ENCODE measurements at regions not wholly inside any gene's neighbourhood (a gene's known extent, or its start where the extent isn't known, plus 50 kb on each side); places are given as distances from the start of the nearest gene placed in this dataset.

DNA sequence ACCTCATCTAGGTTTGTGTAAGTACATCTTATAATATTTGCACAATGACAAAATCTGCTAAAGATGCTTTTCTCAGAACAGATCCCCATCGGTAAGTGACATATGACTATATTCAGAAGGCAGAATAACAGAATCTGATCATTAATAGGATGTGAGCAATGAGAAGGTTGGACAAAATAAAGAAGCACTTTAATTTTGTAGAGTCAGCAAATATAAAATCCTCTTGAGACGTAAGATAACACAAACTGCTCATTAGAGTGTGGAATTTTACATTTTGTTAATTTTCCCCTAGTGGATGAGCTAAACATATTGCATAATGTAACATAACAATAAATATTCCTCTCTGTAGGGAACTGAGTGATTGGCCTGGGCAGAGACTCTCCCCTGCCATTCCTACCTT lies 658.4 kb upstream of the ZP4 start:
- WGBS (ENCODE audit: insufficient coverage, low coverage, missing lambda C conversion rate), result 0% methylated on average over 2 of the region's 2 CpGs
- POLR2A ChIA-PET, result no interaction called here
- Histone ChIP-seq H4K20me1 (replicated peaks; ENCODE audit: control insufficient read depth, insufficient read depth, low read length) (no peaks in the 10 kb centered on the region), H3K9me3 (replicated peaks; ENCODE audit: control insufficient read depth, insufficient read depth, low read depth, low read length) (peaks cover 2% of the 10 kb centered on the region; the same call in 1 of the 2 replicates), H3K27me3 (ENCODE audit: control insufficient read depth in 2 of 2, insufficient read depth in 2 of 2, low read length in 2 of 2) (no peaks in the 10 kb centered on the region), H3K9me1 (ENCODE audit: control insufficient read depth, insufficient read depth, low read length) (no peaks in the 10 kb centered on the region), H3K4me1 (replicated peaks in 1 of 2; ENCODE audit: control insufficient read depth in 2 of 2, insufficient read depth in 2 of 2, low read length in 2 of 2) (no peaks in the 10 kb centered on the region), H3K27ac (ENCODE audit: extremely low read depth, low read depth, low read length) (no peak overlapping the region), H3K79me2 (ENCODE audit: control insufficient read depth, insufficient read depth, low read length) (no peaks in the 10 kb centered on the region; the same call in 2 of the 3 replicates), H3K36me3 (ENCODE audit: control insufficient read depth, insufficient read depth, low read length) (no peaks in the 10 kb centered on the region), H3K4me2 (ENCODE audit: insufficient read depth, low read length) (no peak overlapping the region), H3K4me3 (no peak overlapping the region), H2AFZ (ENCODE audit: low read depth, low read length) (no peak overlapping the region), H3K9ac (ENCODE audit: insufficient read depth in 1 of 2, low read depth in 2 of 2, low read length in 2 of 2) (no peak overlapping the region)
- FAIRE-seq, result no peak
- CTCF ChIA-PET (ENCODE audit: low intra/inter-chr PET ratio), result no interaction called here
- intact Hi-C loops (cut with micrococcal nuclease), result no loop called here
- no peak for DNase-seq (ENCODE audit: extremely low read depth in 1 of 4, low spot score in 3 of 4)
- no TSS peak for BruUV-seq (replicated peaks)
- ATAC-seq, result no peak
- in situ Hi-C loops (cut with MboI), result no loop called here
- TF ChIP-seq, protein P1, sequence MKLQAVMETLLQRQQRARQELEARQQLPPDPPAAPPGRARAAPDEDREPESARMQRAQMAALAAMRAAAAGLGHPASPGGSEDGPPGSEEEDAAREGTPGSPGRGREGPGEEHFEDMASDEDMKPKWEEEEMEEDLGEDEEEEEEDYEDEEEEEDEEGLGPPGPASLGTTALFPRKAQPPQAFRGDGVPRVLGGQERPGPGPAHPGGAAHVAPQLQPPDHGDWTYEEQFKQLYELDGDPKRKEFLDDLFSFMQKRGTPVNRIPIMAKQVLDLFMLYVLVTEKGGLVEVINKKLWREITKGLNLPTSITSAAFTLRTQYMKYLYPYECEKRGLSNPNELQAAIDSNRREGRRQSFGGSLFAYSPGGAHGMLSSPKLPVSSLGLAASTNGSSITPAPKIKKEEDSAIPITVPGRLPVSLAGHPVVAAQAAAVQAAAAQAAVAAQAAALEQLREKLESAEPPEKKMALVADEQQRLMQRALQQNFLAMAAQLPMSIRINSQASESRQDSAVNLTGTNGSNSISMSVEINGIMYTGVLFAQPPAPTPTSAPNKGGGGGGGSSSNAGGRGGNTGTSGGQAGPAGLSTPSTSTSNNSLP (IDR thresholded peaks at IDR 0.05; ENCODE audit: borderline replicate concordance, low read depth, low read length), result no peak
- TF ChIP-seq MCM7 (IDR thresholded peaks at IDR 0.05), result no peak
- TF ChIP-seq SMARCE1 (IDR thresholded peaks at IDR 0.05), result no peak
- TF ChIP-seq ZNF174 (CRISPR knock-in tag; IDR thresholded peaks at IDR 0.05), result no peak
- no peak for TF ChIP-seq ESRRB (CRISPR knock-in tag; IDR thresholded peaks at IDR 0.05; ENCODE audit: borderline replicate concordance)
- no peak for TF ChIP-seq BRD9 (IDR thresholded peaks at IDR 0.05; ENCODE audit: low read depth, partially characterized antibody)
- TF ChIP-seq TAF1 (IDR thresholded peaks at IDR 0.05; ENCODE audit: control insufficient read depth, extremely low read depth, insufficient read depth, low read length, severe bottlenecking), result no peak
- no peak for TF ChIP-seq RNF2 (IDR thresholded peaks at IDR 0.05)
- peak; percentile 50; the same call in 1 of the 2 replicates for TF ChIP-seq C11orf30 (IDR thresholded peaks at IDR 0.05; ENCODE audit: low read depth)
- TF ChIP-seq PPARD (CRISPR knock-in tag; IDR thresholded peaks at IDR 0.05), result no peak
- TF ChIP-seq BACH1 (tag; IDR thresholded peaks at IDR 0.05), result no peak
- TF ChIP-seq ZNF316 (IDR thresholded peaks at IDR 0.05), result peak; percentile 79
- TF ChIP-seq E2F3 (CRISPR knock-in tag; IDR thresholded peaks at IDR 0.05), result no peak

Data from K562 (cell line).